ENCODE measurements at regions not wholly inside any gene's neighbourhood (a gene's known extent, or its start where the extent isn't known, plus 50 kb on each side); places are given as distances from the start of the nearest gene placed in this dataset.

DNA sequence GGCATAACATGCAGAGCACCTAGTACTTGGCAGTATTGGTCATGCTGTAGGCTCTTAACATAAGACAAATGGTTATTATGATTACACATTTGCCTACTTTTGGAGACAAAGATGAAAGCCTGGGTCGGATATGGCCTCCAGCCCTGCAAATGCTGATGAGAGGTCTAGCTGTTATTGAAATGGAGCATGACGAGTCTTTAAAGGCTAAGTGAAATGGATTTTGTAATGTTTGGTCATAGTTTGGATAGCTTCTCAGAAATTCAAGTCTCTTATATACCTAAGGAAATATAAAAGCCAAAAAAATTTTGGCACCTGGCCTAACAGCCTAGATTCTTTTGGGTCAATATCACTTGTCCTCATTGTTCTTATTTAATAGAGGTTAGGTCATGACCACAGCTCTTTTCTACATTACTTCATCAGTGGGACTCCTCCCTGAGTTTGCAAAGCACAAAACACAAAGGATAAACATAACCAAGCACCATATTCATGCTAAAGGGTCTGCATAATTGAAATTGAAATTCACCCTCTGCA, 69.2 kb upstream of the WLS start:
- TF ChIP-seq CTCF (IDR thresholded peaks at IDR 0.05) (no peak), POLR2AphosphoS5 (IDR thresholded peaks at IDR 0.05) (no peak)

All from sigmoid colon (tissue), 4 donors.